Osteocyte (in vitro differentiated cells): ENCODE measurements at regions not wholly inside any gene's neighbourhood (a gene's known extent, or its start where the extent isn't known, plus 50 kb on each side); places are given as distances from the start of the nearest gene placed in this dataset.

Experiments
- DNase-seq: peaks from one replicate; pipeline ENCODE4 v3.0.0; 2021; ENCODE audit warnings: mixed read lengths; ENCODE audit not compliant: unreplicated experiment; ENCODE audit errors: extremely low spot score
- H3K27ac Mint-ChIP-seq: one replicate; pipeline ENCODE4 v1.8.0; 2021; ENCODE audit warnings: mild to moderate bottlenecking, mixed read lengths; ENCODE audit not compliant: unreplicated experiment
- H3K27me3 Mint-ChIP-seq: one replicate; pipeline ENCODE4 v1.8.0; 2021; ENCODE audit warnings: mixed read lengths; ENCODE audit not compliant: unreplicated experiment
- H3K36me3 Mint-ChIP-seq: one replicate; pipeline ENCODE4 v1.8.0; 2021; ENCODE audit warnings: mixed read lengths; ENCODE audit not compliant: unreplicated experiment
- H3K4me1 Mint-ChIP-seq: one replicate; pipeline ENCODE4 v1.8.0; 2021; ENCODE audit warnings: mixed read lengths; ENCODE audit not compliant: unreplicated experiment
- H3K4me3 Mint-ChIP-seq: one replicate; pipeline ENCODE4 v1.8.0; 2021; ENCODE audit warnings: mild to moderate bottlenecking, moderate library complexity, mixed read lengths; ENCODE audit not compliant: unreplicated experiment
- H3K9me3 Mint-ChIP-seq: one replicate; pipeline ENCODE4 v1.8.0; 2021; ENCODE audit warnings: mixed read lengths; ENCODE audit not compliant: unreplicated experiment
- TF ChIP-seq, protein P1 (sequence below): fragments of 200-600 bp; sonication (generic); IDR thresholded peaks from 2 replicates; pipeline ENCODE4 v1.5.0; 2021; ENCODE audit warnings: antibody characterized with exemption, mild to moderate bottlenecking, moderate library complexity

DNA sequence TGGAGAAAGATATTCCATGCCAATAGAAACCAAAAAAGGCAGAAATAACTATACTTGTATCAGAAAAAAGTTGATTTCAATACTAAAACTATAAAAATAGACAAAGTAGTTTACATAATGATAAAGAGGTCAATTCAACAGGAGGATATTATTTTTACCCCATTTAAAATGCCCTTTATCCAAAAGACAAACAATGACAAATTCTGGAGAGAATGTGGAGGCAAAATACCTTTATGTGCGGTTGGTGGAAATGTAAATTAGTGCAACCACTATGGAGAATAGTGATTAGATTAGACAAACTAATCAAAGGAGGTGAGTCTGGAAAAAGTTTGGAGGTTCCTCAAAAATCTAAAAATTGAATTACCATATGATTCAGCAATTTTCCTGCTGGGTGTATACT is 1262.3 kb downstream of the GRIK2 start:
- DNase-seq, result no peak
- no peaks in the 10 kb centered on the region for H3K36me3 Mint-ChIP-seq
- no peaks in the 10 kb centered on the region for H3K27me3 Mint-ChIP-seq
- H3K4me1 Mint-ChIP-seq, result peaks cover 14% of the 10 kb centered on the region
- H3K4me3 Mint-ChIP-seq, result no peak overlapping the region
- H3K9me3 Mint-ChIP-seq, result peaks cover 15% of the 10 kb centered on the region
- no peak overlapping the region for H3K27ac Mint-ChIP-seq
- TF ChIP-seq, protein P1, sequence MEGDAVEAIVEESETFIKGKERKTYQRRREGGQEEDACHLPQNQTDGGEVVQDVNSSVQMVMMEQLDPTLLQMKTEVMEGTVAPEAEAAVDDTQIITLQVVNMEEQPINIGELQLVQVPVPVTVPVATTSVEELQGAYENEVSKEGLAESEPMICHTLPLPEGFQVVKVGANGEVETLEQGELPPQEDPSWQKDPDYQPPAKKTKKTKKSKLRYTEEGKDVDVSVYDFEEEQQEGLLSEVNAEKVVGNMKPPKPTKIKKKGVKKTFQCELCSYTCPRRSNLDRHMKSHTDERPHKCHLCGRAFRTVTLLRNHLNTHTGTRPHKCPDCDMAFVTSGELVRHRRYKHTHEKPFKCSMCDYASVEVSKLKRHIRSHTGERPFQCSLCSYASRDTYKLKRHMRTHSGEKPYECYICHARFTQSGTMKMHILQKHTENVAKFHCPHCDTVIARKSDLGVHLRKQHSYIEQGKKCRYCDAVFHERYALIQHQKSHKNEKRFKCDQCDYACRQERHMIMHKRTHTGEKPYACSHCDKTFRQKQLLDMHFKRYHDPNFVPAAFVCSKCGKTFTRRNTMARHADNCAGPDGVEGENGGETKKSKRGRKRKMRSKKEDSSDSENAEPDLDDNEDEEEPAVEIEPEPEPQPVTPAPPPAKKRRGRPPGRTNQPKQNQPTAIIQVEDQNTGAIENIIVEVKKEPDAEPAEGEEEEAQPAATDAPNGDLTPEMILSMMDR, result no peak

DNA sequence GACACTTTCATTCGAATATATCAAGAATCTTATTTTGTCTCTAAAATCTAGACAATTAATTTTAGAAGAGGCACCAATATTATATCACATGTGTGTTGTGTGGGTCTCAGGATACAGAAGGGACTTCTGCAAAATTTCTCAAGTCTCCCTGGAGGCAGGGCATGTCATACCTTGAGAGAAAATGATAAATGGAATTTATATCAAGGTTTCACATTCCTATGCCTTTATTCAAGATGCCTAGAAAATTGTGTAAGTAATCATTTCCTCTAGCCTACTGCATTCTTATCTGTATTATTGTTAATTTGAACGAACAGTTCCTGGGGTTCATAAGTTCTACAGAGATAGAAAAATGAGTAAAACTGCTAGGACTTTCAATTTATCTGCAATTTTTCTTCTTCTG is 1247.9 kb downstream of the GRIK2 start:
- TF ChIP-seq, protein P1, result no peak
- no peak for DNase-seq
- Mint-ChIP-seq H3K4me1 (no peaks in the 10 kb centered on the region), H3K9me3 (peaks cover 3% of the 10 kb centered on the region), H3K36me3 (no peaks in the 10 kb centered on the region), H3K27me3 (no peaks in the 10 kb centered on the region), H3K4me3 (no peak overlapping the region), H3K27ac (no peak overlapping the region)

DNA sequence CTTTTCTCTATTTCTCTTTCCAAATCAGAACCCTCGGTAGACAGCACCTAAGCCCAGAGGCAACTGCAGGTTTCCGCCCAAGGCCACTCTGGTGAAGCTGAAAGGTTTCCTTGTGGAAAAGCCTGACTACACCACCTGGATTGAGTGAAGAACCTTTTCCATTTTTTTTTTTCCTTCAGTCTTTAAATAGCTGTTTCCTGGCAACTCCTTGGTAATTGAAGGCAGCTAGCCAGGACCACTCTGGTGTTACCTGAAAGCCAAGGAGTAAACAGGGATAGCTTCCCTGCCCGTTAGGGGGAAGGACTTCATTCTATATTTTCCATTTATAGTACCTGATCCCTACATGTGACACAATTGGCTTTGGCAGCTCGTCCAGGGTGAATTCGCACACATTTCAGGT is 1238.4 kb downstream of the GRIK2 start:
- Mint-ChIP-seq H3K36me3 (no peaks in the 10 kb centered on the region), H3K4me3 (no peak overlapping the region), H3K9me3 (peaks cover 4% of the 10 kb centered on the region)

DNA sequence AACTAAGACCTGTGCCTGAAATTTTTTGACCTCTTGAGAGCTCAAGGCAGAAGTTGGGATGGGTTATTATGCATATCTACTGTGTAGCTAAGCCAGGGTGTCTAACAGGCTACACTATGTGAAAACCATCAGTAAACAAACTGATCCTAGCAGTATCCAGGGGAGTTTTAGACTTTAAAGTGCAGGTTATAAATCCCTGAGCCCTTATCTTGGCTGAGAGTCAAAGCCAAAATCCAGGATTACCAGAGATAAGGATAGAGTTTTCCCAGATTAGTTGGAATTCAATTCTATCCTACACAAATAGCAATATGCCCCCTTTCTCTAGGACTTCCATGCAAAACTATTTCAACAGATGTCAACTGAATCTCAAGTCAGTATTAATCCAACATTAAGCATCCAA is 1229.7 kb downstream of the GRIK2 start:
- Mint-ChIP-seq H3K4me1 (no peaks in the 10 kb centered on the region), H3K27me3 (peaks cover 11% of the 10 kb centered on the region), H3K36me3 (no peaks in the 10 kb centered on the region), H3K9me3 (no peaks in the 10 kb centered on the region), H3K4me3 (no peak overlapping the region), H3K27ac (no peak overlapping the region)
- TF ChIP-seq, protein P1, result no peak
- DNase-seq, result no peak

More for the DNA sequence above, 1238.4 kb downstream of the GRIK2 start:
- no peak for DNase-seq
- H3K4me1 Mint-ChIP-seq, result no peaks in the 10 kb centered on the region
- H3K27ac Mint-ChIP-seq, result no peak overlapping the region
- no peaks in the 10 kb centered on the region for H3K27me3 Mint-ChIP-seq
- TF ChIP-seq, protein P1, result no peak

DNA sequence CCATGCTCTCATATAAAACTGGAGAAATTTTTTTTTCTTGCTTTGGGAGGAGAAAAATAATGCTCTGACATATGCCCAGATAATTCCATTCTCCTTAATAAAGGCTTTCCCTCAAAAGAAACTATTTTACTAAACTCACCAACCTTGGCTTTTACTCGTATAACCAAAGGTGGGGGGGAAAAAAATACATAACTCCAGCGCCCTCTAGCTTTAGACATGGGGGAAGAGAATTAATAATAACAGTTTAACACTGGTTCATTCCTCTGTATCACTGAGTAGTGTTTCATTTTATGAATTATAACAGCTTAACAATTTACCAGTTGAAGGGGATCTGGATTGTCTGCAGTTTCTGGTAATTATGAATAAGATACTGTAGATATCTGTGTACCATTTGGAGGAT is 1226.1 kb downstream of the GRIK2 start:
- Mint-ChIP-seq H3K27ac (no peak overlapping the region), H3K4me1 (no peaks in the 10 kb centered on the region), H3K27me3 (peaks cover 4% of the 10 kb centered on the region), H3K36me3 (no peaks in the 10 kb centered on the region), H3K9me3 (peaks cover 6% of the 10 kb centered on the region), H3K4me3 (no peak overlapping the region)
- no peak for DNase-seq
- TF ChIP-seq, protein P1, result peak; percentile 64
